CD14-positive monocyte (primary cell): ENCODE measurements at regions not wholly inside any gene's neighbourhood (a gene's known extent, or its start where the extent isn't known, plus 50 kb on each side); places are given as distances from the start of the nearest gene placed in this dataset.

Experiments used
- DNase-seq, 3 donors: peaks; one replicate each; pipeline ENCODE4 v3.0.0-alpha.2; 2011 to 2022
- H2AFZ ChIP-seq: 2 replicates; pipeline ENCODE4 v1.6.0; 2012; ENCODE audit warnings: mild to moderate bottlenecking, low read depth, low read length, inconsistent platforms; ENCODE audit not compliant: insufficient read depth, poor library complexity, severe bottlenecking
- H3K27ac ChIP-seq, 2 donors: 1 replicate in 1 of 2; 2 replicates in 1 of 2; pipeline ENCODE4 v1.5.1; 2012 to 2013; ENCODE audit warnings: low read length in 2 of 2, control low read depth in 1 of 2, inconsistent platforms in 1 of 2, low read depth in 1 of 2, mild to moderate bottlenecking in 1 of 2
- H3K27me3 ChIP-seq, 2 donors: one replicate each; pipeline versions ENCODE4 v1.6.0 to v1.6.1; 2011 to 2013; ENCODE audit warnings: low read length in 2 of 2; ENCODE audit not compliant: control insufficient read depth in 2 of 2, insufficient read depth in 2 of 2
- H3K36me3 ChIP-seq, 2 donors: replicated peaks in 1 of 2; 1 replicate in 1 of 2; 2 replicates in 1 of 2; pipeline versions ENCODE4 v1.5.1 to v1.6.1; 2012 to 2013; ENCODE audit warnings: low read length in 2 of 2, control low read depth in 1 of 2, inconsistent platforms in 1 of 2, mild to moderate bottlenecking in 1 of 2; ENCODE audit not compliant: insufficient read depth in 2 of 2, control insufficient read depth in 1 of 2
- H3K4me1 ChIP-seq, 2 donors: 1 replicate in 1 of 2; 2 replicates in 1 of 2; pipeline versions ENCODE4 v1.5.1 to v1.6.1; 2012 to 2013; ENCODE audit warnings: low read length in 2 of 2, control low read depth in 1 of 2, inconsistent platforms in 1 of 2, mild to moderate bottlenecking in 1 of 2, moderate library complexity in 1 of 2; ENCODE audit not compliant: insufficient read depth in 2 of 2, control insufficient read depth in 1 of 2
- H3K4me2 ChIP-seq: replicated peaks from 2 replicates; pipeline ENCODE3; 2012; ENCODE audit warnings: low read length, moderate library complexity, mild to moderate bottlenecking; ENCODE audit not compliant: poor library complexity, severe bottlenecking; ENCODE audit errors: extremely low read depth
- H3K4me3 ChIP-seq, 3 experiments: fragments of 200-600 bp in 1 of 3; sonication (generic) in 1 of 3; replicated peaks in 1 of 3; 1 replicate in 2 of 3; 2 replicates in 1 of 3; pipeline ENCODE4 v1.5.1; 2011 to 2013; ENCODE audit warnings: low read length in 3 of 3, mild to moderate bottlenecking in 3 of 3, control low read depth in 2 of 3, low read depth in 2 of 3, inconsistent platforms in 1 of 3, moderate library complexity in 1 of 3
- H3K79me2 ChIP-seq: 2 replicates; pipeline ENCODE4 v1.6.0; 2012; ENCODE audit warnings: mild to moderate bottlenecking, control low read depth, inconsistent platforms, low read length, moderate library complexity; ENCODE audit not compliant: insufficient read depth
- H3K9ac ChIP-seq: 2 replicates; pipeline ENCODE4 v1.6.0; 2017; ENCODE audit warnings: low read length, mild to moderate bottlenecking; ENCODE audit not compliant: insufficient read depth, poor library complexity, severe bottlenecking
- H3K9me3 ChIP-seq, 2 donors: replicated peaks in 1 of 2; 1 replicate in 1 of 2; 2 replicates in 1 of 2; pipeline versions ENCODE4 v1.5.1 to v1.6.1; 2012 to 2013; ENCODE audit warnings: low read length in 2 of 2, control low read depth in 1 of 2; ENCODE audit not compliant: control insufficient read depth in 1 of 2, insufficient read depth in 1 of 2
- H4K20me1 ChIP-seq: 2 replicates; pipeline ENCODE4 v1.6.0; 2012; ENCODE audit warnings: mild to moderate bottlenecking, low read length, control low read depth, moderate library complexity; ENCODE audit not compliant: insufficient read depth
- H3K27ac Mint-ChIP-seq, 7 donors: one replicate each; pipeline ENCODE4 v1.8.0; 2020; ENCODE audit warnings: mild to moderate bottlenecking in 7 of 7, mixed read lengths in 7 of 7, moderate library complexity in 6 of 7, inconsistent platforms in 2 of 7
- H3K27me3 Mint-ChIP-seq, 3 donors: one replicate each; pipeline ENCODE4 v1.8.0; 2021 to 2022; ENCODE audit warnings: low read depth in 3 of 3, mild to moderate bottlenecking in 3 of 3, mixed read lengths in 3 of 3, moderate library complexity in 3 of 3, inconsistent platforms in 1 of 3
- H3K36me3 Mint-ChIP-seq, 2 donors: one replicate each; pipeline ENCODE4 v1.8.0; 2020; ENCODE audit warnings: mixed read lengths in 2 of 2, inconsistent platforms in 1 of 2, mild to moderate bottlenecking in 1 of 2
- H3K4me1 Mint-ChIP-seq: one replicate; pipeline ENCODE4 v1.8.0; 2020; ENCODE audit warnings: mild to moderate bottlenecking, mixed read lengths
- H3K4me3 Mint-ChIP-seq, 2 donors: one replicate each; pipeline ENCODE4 v1.8.0; 2020; ENCODE audit warnings: mild to moderate bottlenecking in 2 of 2, mixed read lengths in 2 of 2, moderate library complexity in 1 of 2
- H3K9me3 Mint-ChIP-seq, 7 donors: one replicate each; pipeline ENCODE4 v1.8.0; 2020 to 2022; ENCODE audit warnings: mixed read lengths in 7 of 7, mild to moderate bottlenecking in 6 of 7, moderate library complexity in 6 of 7, inconsistent platforms in 2 of 7
- CTCF ChIP-seq: fragments of 200-600 bp; IDR thresholded peaks from one replicate; pipeline ENCODE4 v1.8.0; 2022; ENCODE audit warnings: antibody characterized with exemption, mild to moderate bottlenecking
- WGBS: methylation state at CpG from one replicate; pipeline ENCODE4 v1.1.5; 2013; ENCODE audit warnings: missing lambda C conversion rate; ENCODE audit not compliant: insufficient coverage; 5-methylcytosine and 5-hydroxymethylcytosine counted together
- intact Hi-C, 2 donors: fragments of 100-400 bp; cut with micrococcal nuclease; formaldehyde crosslinking; loops; one replicate each; pipeline versions ENCODE4 v1.15.0 to v1.15.1; 2023

- Histone ChIP-seq H4K20me1 (no peaks in the 10 kb centered on the region), H3K4me1 (no peaks in the 10 kb centered on the region), H3K27me3 (peaks cover 0 to 2% of the 10 kb centered on the region in 2 donors), H3K4me2 (no peak overlapping the region), H3K27ac (no peak overlapping the region), H3K9me3 (peaks cover 0 to 4% of the 10 kb centered on the region in 2 donors), H3K36me3 (no peaks in the 10 kb centered on the region), H3K79me2 (no peaks in the 10 kb centered on the region), H3K4me3 (no peak overlapping the region), H3K9ac (no peak overlapping the region), H2AFZ (no peak overlapping the region)
- no peak for TF ChIP-seq CTCF
- intact Hi-C loops = no loop called here
- H3K9me3 Mint-ChIP-seq = peaks cover 0 to 12% (median 5%) of the 10 kb centered on the region in 7 donors
- H3K27me3 Mint-ChIP-seq = peaks cover 2 to 4% (median 2%) of the 10 kb centered on the region in 3 donors
- H3K4me1 Mint-ChIP-seq = no peaks in the 10 kb centered on the region
- H3K36me3 Mint-ChIP-seq = no peaks in the 10 kb centered on the region
- DNase-seq = no peak
- no peak overlapping the region for H3K27ac Mint-ChIP-seq
- WGBS = 57% methylated on average over 5 of the region's 8 CpGs
- no peak overlapping the region for H3K4me3 Mint-ChIP-seq
Observed at GRCh38 chr3:73321286-73321999, 260.0 kb downstream of the EBLN2 start.

GRCh38 chr3:73324203-73325155 is 263.0 kb downstream of the EBLN2 start:
- H3K9me3 Mint-ChIP-seq = peaks cover 0 to 12% (median 5%) of the 10 kb centered on the region in 7 donors
- 89% methylated on average over 1 of the region's 5 CpGs for WGBS
- intact Hi-C loops = no loop called here

More at GRCh38 chr3:73324203-73325155, 263.0 kb downstream of the EBLN2 start:
- Histone ChIP-seq H3K36me3 (no peaks in the 10 kb centered on the region), H3K4me2 (no peak overlapping the region), H3K27ac (no peak overlapping the region), H3K4me3 (no peak overlapping the region), H4K20me1 (no peaks in the 10 kb centered on the region), H3K79me2 (no peaks in the 10 kb centered on the region), H3K4me1 (no peaks in the 10 kb centered on the region), H3K27me3 (peaks cover 0 to 2% of the 10 kb centered on the region in 2 donors), H3K9me3 (peaks cover 0 to 4% of the 10 kb centered on the region in 2 donors), H3K9ac (no peak overlapping the region), H2AFZ (no peak overlapping the region)
- H3K27me3 Mint-ChIP-seq = peaks cover 0 to 3% (median 2%) of the 10 kb centered on the region in 3 donors
- no peaks in the 10 kb centered on the region for H3K36me3 Mint-ChIP-seq
- H3K4me1 Mint-ChIP-seq = no peaks in the 10 kb centered on the region
- H3K4me3 Mint-ChIP-seq = no peak overlapping the region
- TF ChIP-seq CTCF = no peak
- H3K27ac Mint-ChIP-seq = no peak overlapping the region
- no peak for DNase-seq
